H1 (cell line): ENCODE measurements at regions not wholly inside any gene's neighbourhood (a gene's known extent, or its start where the extent isn't known, plus 50 kb on each side); places are given as distances from the start of the nearest gene placed in this dataset.

Experiments
- BACH1 ChIP-seq: IDR thresholded peaks from 2 replicates; pipeline ENCODE4 v1.6.1; 2012; ENCODE audit warnings: low read length, improper control_type of control experiment
- CEBPB ChIP-seq: IDR thresholded peaks from 2 replicates; pipeline ENCODE4 v1.6.1; 2012; ENCODE audit warnings: low read depth, low read length
- EGR1 ChIP-seq: IDR thresholded peaks from 2 replicates; pipeline ENCODE4 v1.6.1; 2011; ENCODE audit warnings: low read depth, low read length, borderline replicate concordance
- EP300 ChIP-seq, 2 experiments: IDR thresholded peaks; 1 replicate in 1 of 2; 2 replicates in 1 of 2; pipeline ENCODE4 v1.6.1; 2011 to 2012; ENCODE audit warnings: low read depth in 2 of 2, low read length in 2 of 2, mild to moderate bottlenecking in 2 of 2, borderline replicate concordance in 1 of 2, inconsistent platforms in 1 of 2, moderate library complexity in 1 of 2
- JUND ChIP-seq: IDR thresholded peaks from 2 replicates; pipeline ENCODE4 v1.6.1; 2011; ENCODE audit warnings: mild to moderate bottlenecking, improper control_type of control experiment, low read length
- KDM1A ChIP-seq: fragments of 200-600, 300-600 bp; sonication (generic); IDR thresholded peaks from 2 replicates; pipeline ENCODE4 v1.7.1; 2016; ENCODE audit warnings: mild to moderate bottlenecking, low read length, borderline replicate concordance
- POLR2A ChIP-seq, 2 experiments: IDR thresholded peaks; 1 replicate in 1 of 2; 2 replicates in 1 of 2; pipeline ENCODE4 v1.6.1; 2011; ENCODE audit warnings: low read depth in 2 of 2, low read length in 2 of 2, mild to moderate bottlenecking in 2 of 2; ENCODE audit errors: control extremely low read depth in 1 of 2
- POLR2AphosphoS5 ChIP-seq: IDR thresholded peaks from 2 replicates; pipeline ENCODE4 v1.6.1; 2011; ENCODE audit warnings: low read depth, low read length
- POU5F1 ChIP-seq: IDR thresholded peaks from 2 replicates; pipeline ENCODE4 v1.6.1; 2011; ENCODE audit warnings: low read depth, mild to moderate bottlenecking, low read length, moderate library complexity
- RXRA ChIP-seq: IDR thresholded peaks from 2 replicates; pipeline ENCODE4 v1.6.1; 2011; ENCODE audit warnings: low read depth, mild to moderate bottlenecking, low read length, moderate library complexity; ENCODE audit not compliant: insufficient read depth
- SUZ12 ChIP-seq: fragments of 200-600 bp; sonication (generic); IDR thresholded peaks from 2 replicates; pipeline ENCODE4 v1.6.1; 2012; ENCODE audit warnings: mild to moderate bottlenecking, inconsistent platforms, low read length, moderate library complexity, mixed read lengths
- TF ChIP-seq, protein P1 (sequence below), 3 experiments: IDR thresholded peaks; 1 replicate in 2 of 3; 2 replicates in 1 of 3; pipeline versions ENCODE4 v1.5.1 to v1.6.1; 2011; ENCODE audit warnings: low read length in 3 of 3, mild to moderate bottlenecking in 3 of 3, inconsistent platforms in 2 of 3, low read depth in 1 of 3, moderate library complexity in 1 of 3; ENCODE audit not compliant: insufficient read depth in 1 of 3; ENCODE audit errors: control extremely low read depth in 1 of 3
- TF ChIP-seq, protein P2 (sequence below): IDR thresholded peaks from 2 replicates; pipeline ENCODE4 v1.6.1; 2011; ENCODE audit warnings: low read length, improper control_type of control experiment

DNA sequence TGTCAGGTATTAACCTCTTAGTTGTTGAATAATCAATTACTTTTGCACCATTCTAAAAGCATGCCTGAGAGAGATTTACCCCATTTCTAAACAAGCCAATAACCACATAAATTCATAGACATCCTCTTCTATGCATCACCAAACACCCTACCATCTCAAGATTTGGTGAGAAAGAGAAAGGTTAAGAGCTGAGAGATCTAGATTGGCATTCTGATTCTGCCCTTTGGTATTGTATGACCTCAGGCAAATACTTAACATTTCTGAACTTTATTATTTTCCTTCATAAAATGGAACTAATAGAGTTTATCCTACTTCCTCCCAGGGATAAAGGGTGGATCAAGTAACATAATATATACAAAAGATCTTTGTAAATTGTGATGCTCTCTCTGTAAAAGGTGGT is 146.5 kb upstream of the MME start:
- TF ChIP-seq, protein P1, sequence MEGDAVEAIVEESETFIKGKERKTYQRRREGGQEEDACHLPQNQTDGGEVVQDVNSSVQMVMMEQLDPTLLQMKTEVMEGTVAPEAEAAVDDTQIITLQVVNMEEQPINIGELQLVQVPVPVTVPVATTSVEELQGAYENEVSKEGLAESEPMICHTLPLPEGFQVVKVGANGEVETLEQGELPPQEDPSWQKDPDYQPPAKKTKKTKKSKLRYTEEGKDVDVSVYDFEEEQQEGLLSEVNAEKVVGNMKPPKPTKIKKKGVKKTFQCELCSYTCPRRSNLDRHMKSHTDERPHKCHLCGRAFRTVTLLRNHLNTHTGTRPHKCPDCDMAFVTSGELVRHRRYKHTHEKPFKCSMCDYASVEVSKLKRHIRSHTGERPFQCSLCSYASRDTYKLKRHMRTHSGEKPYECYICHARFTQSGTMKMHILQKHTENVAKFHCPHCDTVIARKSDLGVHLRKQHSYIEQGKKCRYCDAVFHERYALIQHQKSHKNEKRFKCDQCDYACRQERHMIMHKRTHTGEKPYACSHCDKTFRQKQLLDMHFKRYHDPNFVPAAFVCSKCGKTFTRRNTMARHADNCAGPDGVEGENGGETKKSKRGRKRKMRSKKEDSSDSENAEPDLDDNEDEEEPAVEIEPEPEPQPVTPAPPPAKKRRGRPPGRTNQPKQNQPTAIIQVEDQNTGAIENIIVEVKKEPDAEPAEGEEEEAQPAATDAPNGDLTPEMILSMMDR (IDR thresholded peaks at IDR 0.05; ENCODE audit: control extremely low read depth in 1 of 3, insufficient read depth in 1 of 3, low read depth in 1 of 3, low read length in 3 of 3): no peak
- TF ChIP-seq SUZ12: no peak
- TF ChIP-seq, protein P2, sequence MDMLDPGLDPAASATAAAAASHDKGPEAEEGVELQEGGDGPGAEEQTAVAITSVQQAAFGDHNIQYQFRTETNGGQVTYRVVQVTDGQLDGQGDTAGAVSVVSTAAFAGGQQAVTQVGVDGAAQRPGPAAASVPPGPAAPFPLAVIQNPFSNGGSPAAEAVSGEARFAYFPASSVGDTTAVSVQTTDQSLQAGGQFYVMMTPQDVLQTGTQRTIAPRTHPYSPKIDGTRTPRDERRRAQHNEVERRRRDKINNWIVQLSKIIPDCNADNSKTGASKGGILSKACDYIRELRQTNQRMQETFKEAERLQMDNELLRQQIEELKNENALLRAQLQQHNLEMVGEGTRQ: no peak
- TF ChIP-seq JUND: no peak
- TF ChIP-seq POU5F1: no peak
- TF ChIP-seq EGR1: no peak
- no peak for TF ChIP-seq EP300 (IDR thresholded peaks at IDR 0.05; ENCODE audit: borderline replicate concordance in 1 of 2, low read depth in 2 of 2, low read length in 2 of 2)
- no peak for TF ChIP-seq POLR2A (IDR thresholded peaks at IDR 0.05; ENCODE audit: control extremely low read depth in 1 of 2, low read depth in 2 of 2, low read length in 2 of 2)
- no peak for TF ChIP-seq BACH1
- no peak for TF ChIP-seq POLR2AphosphoS5
- TF ChIP-seq KDM1A: no peak
- no peak for TF ChIP-seq RXRA
- no peak for TF ChIP-seq CEBPB
